Activated T-helper 17 cell treated with anti-CD3 and anti-CD28 coated beads, Interleukin-2, amount 50 U/mL, for 72 hours (primary cell): ENCODE measurements at regions not wholly inside any gene's neighbourhood (a gene's known extent, or its start where the extent isn't known, plus 50 kb on each side); places are given as distances from the start of the nearest gene placed in this dataset.

Experiments used
- ATAC-seq: fragments of 150-1000 bp; cut with Tn5 transposase; replicated peaks from 2 replicates; pipeline ENCODE4 v1.10.0; 2021; ENCODE audit warnings: mild to moderate bottlenecking, moderate library complexity
- H3K27ac Mint-ChIP-seq: one replicate; pipeline ENCODE4 v1.8.0; 2022; ENCODE audit warnings: mixed read lengths
- H3K27me3 Mint-ChIP-seq: one replicate; pipeline ENCODE4 v1.8.0; 2022; ENCODE audit warnings: mixed read lengths
- H3K36me3 Mint-ChIP-seq: one replicate; pipeline ENCODE4 v1.8.0; 2022; ENCODE audit warnings: low read depth, mild to moderate bottlenecking, mixed read lengths
- H3K4me1 Mint-ChIP-seq: one replicate; pipeline ENCODE4 v1.8.0; 2022; ENCODE audit warnings: mixed read lengths
- H3K4me3 Mint-ChIP-seq: one replicate; pipeline ENCODE4 v1.8.0; 2022; ENCODE audit warnings: mild to moderate bottlenecking, mixed read lengths
- H3K9me3 Mint-ChIP-seq: one replicate; pipeline ENCODE4 v1.8.0; 2022; ENCODE audit warnings: mixed read lengths

- ATAC-seq: no peak
- Mint-ChIP-seq H3K9me3 (no peaks in the 10 kb centered on the region), H3K4me3 (no peak overlapping the region), H3K4me1 (no peaks in the 10 kb centered on the region), H3K36me3 (no peaks in the 10 kb centered on the region), H3K27me3 (peaks cover 4% of the 10 kb centered on the region), H3K27ac (no peak overlapping the region)
These were observed 149.9 kb upstream of the SOX1 start for GRCh38 chr13:111917086-111917485.

- Mint-ChIP-seq H3K4me1 (no peaks in the 10 kb centered on the region), H3K27me3 (peaks cover 7% of the 10 kb centered on the region), H3K4me3 (no peak overlapping the region), H3K36me3 (no peaks in the 10 kb centered on the region), H3K27ac (no peak overlapping the region), H3K9me3 (no peaks in the 10 kb centered on the region)
- no peak for ATAC-seq
These were observed 149.0 kb upstream of the SOX1 start for GRCh38 chr13:111917901-111918300.

GRCh38 chr13:111919286-111919685 lies 147.7 kb upstream of the SOX1 start:
- no peaks in the 10 kb centered on the region for H3K36me3 Mint-ChIP-seq
- H3K27me3 Mint-ChIP-seq: peaks cover 7% of the 10 kb centered on the region
- ATAC-seq: no peak
- no peaks in the 10 kb centered on the region for H3K4me1 Mint-ChIP-seq
- no peaks in the 10 kb centered on the region for H3K9me3 Mint-ChIP-seq
- H3K27ac Mint-ChIP-seq: no peak overlapping the region
- no peak overlapping the region for H3K4me3 Mint-ChIP-seq

- no peaks in the 10 kb centered on the region for H3K9me3 Mint-ChIP-seq
- no peak for ATAC-seq
- H3K4me3 Mint-ChIP-seq: no peak overlapping the region
- H3K27me3 Mint-ChIP-seq: peaks cover 7% of the 10 kb centered on the region
- H3K4me1 Mint-ChIP-seq: no peaks in the 10 kb centered on the region
- H3K27ac Mint-ChIP-seq: no peak overlapping the region
- H3K36me3 Mint-ChIP-seq: no peaks in the 10 kb centered on the region
These were observed 147.1 kb upstream of the SOX1 start for GRCh38 chr13:111919849-111920248.

GRCh38 chr13:111920306-111920931 lies 146.5 kb upstream of the SOX1 start:
- Mint-ChIP-seq H3K27me3 (peaks cover 7% of the 10 kb centered on the region), H3K4me3 (no peak overlapping the region), H3K4me1 (no peaks in the 10 kb centered on the region), H3K36me3 (no peaks in the 10 kb centered on the region), H3K27ac (no peak overlapping the region), H3K9me3 (no peaks in the 10 kb centered on the region)
- ATAC-seq: no peak

- H3K9me3 Mint-ChIP-seq: no peaks in the 10 kb centered on the region
- peaks cover 7% of the 10 kb centered on the region for H3K27me3 Mint-ChIP-seq
- no peak for ATAC-seq
- H3K4me1 Mint-ChIP-seq: no peaks in the 10 kb centered on the region
- H3K36me3 Mint-ChIP-seq: no peaks in the 10 kb centered on the region
- no peak overlapping the region for H3K27ac Mint-ChIP-seq
- H3K4me3 Mint-ChIP-seq: no peak overlapping the region
These were observed 145.8 kb upstream of the SOX1 start for GRCh38 chr13:111920932-111921705.

- Mint-ChIP-seq H3K27me3 (peaks cover 7% of the 10 kb centered on the region), H3K4me3 (no peak overlapping the region), H3K4me1 (no peaks in the 10 kb centered on the region), H3K36me3 (no peaks in the 10 kb centered on the region), H3K9me3 (no peaks in the 10 kb centered on the region), H3K27ac (no peak overlapping the region)
- ATAC-seq: no peak
These were observed 144.9 kb upstream of the SOX1 start for GRCh38 chr13:111922086-111922485.

GRCh38 chr13:111923439-111923838 lies 143.5 kb upstream of the SOX1 start:
- no peaks in the 10 kb centered on the region for H3K36me3 Mint-ChIP-seq
- H3K27me3 Mint-ChIP-seq: peaks cover 3% of the 10 kb centered on the region
- ATAC-seq: no peak
- no peak overlapping the region for H3K27ac Mint-ChIP-seq
- no peak overlapping the region for H3K4me3 Mint-ChIP-seq
- no peaks in the 10 kb centered on the region for H3K9me3 Mint-ChIP-seq
- no peaks in the 10 kb centered on the region for H3K4me1 Mint-ChIP-seq

- no peak for ATAC-seq
- Mint-ChIP-seq H3K9me3 (no peaks in the 10 kb centered on the region), H3K4me3 (no peak overlapping the region), H3K27ac (no peak overlapping the region), H3K4me1 (no peaks in the 10 kb centered on the region), H3K36me3 (no peaks in the 10 kb centered on the region), H3K27me3 (peaks cover 3% of the 10 kb centered on the region)
These were observed 142.8 kb upstream of the SOX1 start for GRCh38 chr13:111923991-111924677.

GRCh38 chr13:111924678-111925075 lies 142.3 kb upstream of the SOX1 start:
- H3K4me1 Mint-ChIP-seq: no peaks in the 10 kb centered on the region
- H3K27ac Mint-ChIP-seq: no peak overlapping the region
- no peak for ATAC-seq
- H3K27me3 Mint-ChIP-seq: peaks cover 3% of the 10 kb centered on the region
- no peaks in the 10 kb centered on the region for H3K36me3 Mint-ChIP-seq
- H3K4me3 Mint-ChIP-seq: no peak overlapping the region
- H3K9me3 Mint-ChIP-seq: no peaks in the 10 kb centered on the region

GRCh38 chr13:111925146-111925875 lies 141.6 kb upstream of the SOX1 start:
- Mint-ChIP-seq H3K36me3 (no peaks in the 10 kb centered on the region), H3K9me3 (no peaks in the 10 kb centered on the region), H3K4me1 (no peaks in the 10 kb centered on the region), H3K27me3 (peaks cover 3% of the 10 kb centered on the region), H3K4me3 (no peak overlapping the region), H3K27ac (no peak overlapping the region)
- no peak for ATAC-seq

GRCh38 chr13:111926501-111927180 lies 140.3 kb upstream of the SOX1 start:
- peaks cover 3% of the 10 kb centered on the region for H3K27me3 Mint-ChIP-seq
- H3K9me3 Mint-ChIP-seq: peaks cover under 1% of the 10 kb centered on the region
- H3K36me3 Mint-ChIP-seq: no peaks in the 10 kb centered on the region
- ATAC-seq: no peak
- no peaks in the 10 kb centered on the region for H3K4me1 Mint-ChIP-seq
- H3K27ac Mint-ChIP-seq: no peak overlapping the region
- no peak overlapping the region for H3K4me3 Mint-ChIP-seq

- peaks cover 3% of the 10 kb centered on the region for H3K27me3 Mint-ChIP-seq
- H3K4me1 Mint-ChIP-seq: no peaks in the 10 kb centered on the region
- no peaks in the 10 kb centered on the region for H3K36me3 Mint-ChIP-seq
- H3K4me3 Mint-ChIP-seq: no peak overlapping the region
- H3K27ac Mint-ChIP-seq: no peak overlapping the region
- peaks cover 4% of the 10 kb centered on the region for H3K9me3 Mint-ChIP-seq
- no peak for ATAC-seq
These were observed 139.8 kb upstream of the SOX1 start for GRCh38 chr13:111927181-111927540.

- Mint-ChIP-seq H3K36me3 (no peaks in the 10 kb centered on the region), H3K4me1 (no peaks in the 10 kb centered on the region), H3K27ac (no peak overlapping the region), H3K9me3 (peaks cover 4% of the 10 kb centered on the region), H3K4me3 (no peak overlapping the region), H3K27me3 (no peaks in the 10 kb centered on the region)
- no peak for ATAC-seq
These were observed 137.8 kb upstream of the SOX1 start for GRCh38 chr13:111929036-111929616.
